ENCODE measurements at regions not wholly inside any gene's neighbourhood (a gene's known extent, or its start where the extent isn't known, plus 50 kb on each side); places are given as distances from the start of the nearest gene placed in this dataset.

DNA sequence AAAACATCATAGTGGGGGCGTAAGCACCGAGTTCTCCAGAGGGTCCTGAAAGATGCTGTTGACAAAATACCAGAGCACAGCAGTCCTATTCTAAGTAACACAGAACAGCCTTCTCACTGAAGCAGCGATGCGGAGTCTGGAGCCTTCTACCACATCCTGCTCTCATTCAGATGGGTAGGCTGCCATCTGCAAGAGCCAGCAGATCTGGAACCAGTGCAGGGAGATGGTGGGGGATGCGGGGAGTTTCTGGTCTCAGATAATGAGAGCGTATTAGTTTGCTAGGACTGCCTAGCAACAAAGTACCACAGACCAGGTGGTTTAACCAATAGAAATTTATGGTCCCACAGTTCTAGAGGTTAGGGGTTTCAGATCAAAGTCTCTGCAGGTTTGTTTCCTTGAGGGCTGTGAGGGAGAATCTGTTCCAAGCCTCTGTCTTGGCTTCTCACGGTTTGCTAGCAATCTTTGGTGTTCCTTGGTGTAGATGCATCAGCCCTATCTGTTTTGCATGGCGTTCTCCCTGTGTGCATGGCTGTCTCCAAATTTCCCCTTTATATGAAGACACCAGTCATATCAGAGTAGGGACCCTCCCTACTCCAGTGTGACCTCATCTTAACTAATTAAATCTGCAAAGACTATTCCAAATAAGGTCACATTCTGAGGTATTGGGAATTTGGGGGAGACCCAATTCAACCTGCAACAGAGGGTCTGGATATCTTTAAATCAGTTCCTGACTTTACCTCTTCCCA is 52.0 kb upstream of the STEAP1B start:
- no peak for DNase-seq (ENCODE audit: low read depth in 1 of 2, low spot score in 1 of 2)
- H3K27ac ChIP-seq = no peak overlapping the region
- TF ChIP-seq, protein P1, sequence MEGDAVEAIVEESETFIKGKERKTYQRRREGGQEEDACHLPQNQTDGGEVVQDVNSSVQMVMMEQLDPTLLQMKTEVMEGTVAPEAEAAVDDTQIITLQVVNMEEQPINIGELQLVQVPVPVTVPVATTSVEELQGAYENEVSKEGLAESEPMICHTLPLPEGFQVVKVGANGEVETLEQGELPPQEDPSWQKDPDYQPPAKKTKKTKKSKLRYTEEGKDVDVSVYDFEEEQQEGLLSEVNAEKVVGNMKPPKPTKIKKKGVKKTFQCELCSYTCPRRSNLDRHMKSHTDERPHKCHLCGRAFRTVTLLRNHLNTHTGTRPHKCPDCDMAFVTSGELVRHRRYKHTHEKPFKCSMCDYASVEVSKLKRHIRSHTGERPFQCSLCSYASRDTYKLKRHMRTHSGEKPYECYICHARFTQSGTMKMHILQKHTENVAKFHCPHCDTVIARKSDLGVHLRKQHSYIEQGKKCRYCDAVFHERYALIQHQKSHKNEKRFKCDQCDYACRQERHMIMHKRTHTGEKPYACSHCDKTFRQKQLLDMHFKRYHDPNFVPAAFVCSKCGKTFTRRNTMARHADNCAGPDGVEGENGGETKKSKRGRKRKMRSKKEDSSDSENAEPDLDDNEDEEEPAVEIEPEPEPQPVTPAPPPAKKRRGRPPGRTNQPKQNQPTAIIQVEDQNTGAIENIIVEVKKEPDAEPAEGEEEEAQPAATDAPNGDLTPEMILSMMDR (IDR thresholded peaks at IDR 0.05; ENCODE audit: low read depth, low read length) = no peak
- no peak overlapping the region for H3K4me3 ChIP-seq
- peaks cover 10% of the 10 kb centered on the region for H3K27me3 ChIP-seq
- H3K4me1 ChIP-seq (ENCODE audit: low read depth) = no peaks in the 10 kb centered on the region
- no peaks in the 10 kb centered on the region for H3K36me3 ChIP-seq
- no peaks in the 10 kb centered on the region for H3K9me3 ChIP-seq (ENCODE audit: low read depth)

DNA sequence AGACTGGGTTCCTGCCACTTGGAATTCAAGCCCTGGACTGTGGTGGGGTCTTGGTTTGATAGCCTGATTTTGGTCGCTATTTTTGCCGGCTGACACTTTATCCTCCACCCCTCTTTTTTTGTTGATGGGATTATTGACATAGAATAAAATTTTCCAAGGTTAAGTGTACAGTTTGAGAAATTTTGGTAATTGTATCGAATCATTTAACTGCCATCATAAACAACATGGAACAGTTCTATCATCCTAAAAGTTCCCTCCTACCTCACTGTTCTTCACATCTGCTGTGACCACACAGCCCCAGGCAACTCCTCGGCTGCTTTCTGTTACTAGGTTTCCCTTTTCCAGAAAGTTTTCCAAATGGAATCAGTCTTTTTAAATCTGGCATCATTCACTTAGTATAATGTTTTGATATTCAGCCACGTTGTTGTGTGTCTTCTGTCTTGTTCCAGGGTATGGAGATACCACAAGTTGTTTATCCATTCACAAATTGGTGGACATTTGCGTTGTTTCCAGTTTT is 50.6 kb upstream of the STEAP1B start:
- no peak overlapping the region for H3K4me3 ChIP-seq

DNA sequence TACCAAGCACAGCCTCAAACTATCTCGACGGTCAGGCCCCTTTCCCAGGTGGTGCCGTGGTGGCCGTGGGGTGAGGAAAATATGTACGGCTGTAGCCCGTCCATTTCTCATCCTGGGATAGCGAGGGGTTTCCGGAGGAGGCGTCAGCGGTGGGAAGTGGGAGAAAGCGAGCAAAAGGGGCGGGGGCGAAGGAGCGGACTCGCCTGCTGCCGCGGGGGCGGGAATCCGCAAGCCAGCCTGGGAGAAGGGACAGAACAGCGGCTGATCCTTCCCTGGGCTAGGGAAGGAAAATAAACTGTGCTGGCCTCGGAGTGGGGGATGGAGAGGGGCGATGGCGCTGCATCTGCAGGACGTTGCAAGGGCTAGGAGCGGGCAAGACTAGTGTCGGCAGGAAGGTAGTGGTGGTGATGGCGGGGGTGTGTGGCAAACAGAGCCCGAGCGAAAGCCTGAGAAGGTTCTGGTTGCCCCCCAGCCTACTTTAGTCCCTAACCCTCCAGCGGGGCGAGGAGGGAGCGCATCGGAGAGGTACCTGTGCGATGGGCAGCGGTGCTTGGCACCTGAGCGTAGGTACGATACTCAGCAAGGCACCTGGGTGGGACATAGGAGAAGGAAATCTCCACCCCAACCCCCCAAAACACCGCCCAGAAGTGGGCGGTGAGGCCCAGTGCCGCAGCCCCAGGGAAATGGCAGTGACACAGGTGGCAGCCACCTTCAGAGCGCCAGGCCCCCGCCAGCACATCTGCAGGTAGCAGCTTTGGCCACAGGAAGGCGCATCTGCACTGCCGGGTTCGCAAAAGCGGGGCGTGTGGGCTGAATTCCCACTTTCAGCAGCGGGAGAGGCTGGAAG is 49.9 kb upstream of the STEAP1B start:
- peak; percentile 25 to 66 for DNase-seq (ENCODE audit: low read depth in 1 of 2, low spot score in 1 of 2)
- Histone ChIP-seq H3K9me3 (ENCODE audit: low read depth) (no peaks in the 10 kb centered on the region), H3K4me1 (ENCODE audit: low read depth) (no peaks in the 10 kb centered on the region), H3K36me3 (no peaks in the 10 kb centered on the region), H3K4me3 (peak overlapping the region; percentile 37), H3K27me3 (peaks cover 10% of the 10 kb centered on the region), H3K27ac (no peak overlapping the region)
- TF ChIP-seq, protein P1 (IDR thresholded peaks at IDR 0.05; ENCODE audit: low read depth, low read length) = peak; percentile 46

More for the DNA sequence above, 50.6 kb upstream of the STEAP1B start:
- Histone ChIP-seq H3K4me1 (ENCODE audit: low read depth) (no peaks in the 10 kb centered on the region), H3K9me3 (ENCODE audit: low read depth) (no peaks in the 10 kb centered on the region), H3K36me3 (no peaks in the 10 kb centered on the region), H3K27me3 (peaks cover 10% of the 10 kb centered on the region), H3K27ac (no peak overlapping the region)
- DNase-seq (ENCODE audit: low read depth in 1 of 2, low spot score in 1 of 2) = no peak
- TF ChIP-seq, protein P1 (IDR thresholded peaks at IDR 0.05; ENCODE audit: low read depth, low read length) = no peak
